GM23338 (cell line): ENCODE measurements at regions not wholly inside any gene's neighbourhood (a gene's known extent, or its start where the extent isn't known, plus 50 kb on each side); places are given as distances from the start of the nearest gene placed in this dataset.

Experiments
- CREB1 ChIP-seq: fragments of 250-450 bp; sonication (Bioruptor Pico); IDR thresholded peaks from 2 replicates; pipeline ENCODE4 v1.5.0; 2020; ENCODE audit warnings: low read depth, mild to moderate bottlenecking, moderate library complexity
- CTCF ChIP-seq, 2 experiments: fragments of 200-600 bp in 1 of 2; sonication (generic) in 1 of 2; conservative IDR thresholded peaks; 2 replicates each; pipeline versions ENCODE4 v1.5.1 to v1.6.1; 2016 to 2017; ENCODE audit warnings: antibody characterized with exemption in 2 of 2, low read depth in 2 of 2, mild to moderate bottlenecking in 2 of 2, moderate library complexity in 1 of 2
- EZH2 ChIP-seq: fragments of 200-600 bp; sonication (generic); IDR thresholded peaks from one replicate; pipeline ENCODE4 v1.8.0; 2017; ENCODE audit warnings: antibody characterized with exemption, mild to moderate bottlenecking, low read depth; ENCODE audit not compliant: unreplicated experiment
- EZH2phosphoT487 ChIP-seq: fragments of 200-600 bp; sonication (generic); IDR thresholded peaks from one replicate; pipeline ENCODE4 v1.8.1; 2018; ENCODE audit warnings: antibody characterized with exemption; ENCODE audit not compliant: unreplicated experiment
- JUNB ChIP-seq: IDR thresholded peaks from one replicate; pipeline ENCODE4 v1.6.1; 2016; ENCODE audit warnings: antibody characterized with exemption; ENCODE audit not compliant: unreplicated experiment
- NANOG ChIP-seq: IDR thresholded peaks from 2 replicates; pipeline ENCODE4 v1.6.1; 2016; ENCODE audit warnings: antibody characterized with exemption, borderline replicate concordance
- POLR2AphosphoS5 ChIP-seq: IDR thresholded peaks from 2 replicates; pipeline ENCODE4 v1.6.1; 2016; ENCODE audit warnings: antibody characterized with exemption, low read depth
- ZNF331 ChIP-seq: fragments of 250-450 bp; sonication (Bioruptor Pico); IDR thresholded peaks from 2 replicates; pipeline ENCODE4 v1.5.0; 2020; ENCODE audit warnings: low read depth, mild to moderate bottlenecking, moderate library complexity
- TF ChIP-seq, protein P1 (sequence below): IDR thresholded peaks from one replicate; pipeline ENCODE4 v1.6.1; 2018; ENCODE audit warnings: antibody characterized with exemption; ENCODE audit not compliant: unreplicated experiment

DNA sequence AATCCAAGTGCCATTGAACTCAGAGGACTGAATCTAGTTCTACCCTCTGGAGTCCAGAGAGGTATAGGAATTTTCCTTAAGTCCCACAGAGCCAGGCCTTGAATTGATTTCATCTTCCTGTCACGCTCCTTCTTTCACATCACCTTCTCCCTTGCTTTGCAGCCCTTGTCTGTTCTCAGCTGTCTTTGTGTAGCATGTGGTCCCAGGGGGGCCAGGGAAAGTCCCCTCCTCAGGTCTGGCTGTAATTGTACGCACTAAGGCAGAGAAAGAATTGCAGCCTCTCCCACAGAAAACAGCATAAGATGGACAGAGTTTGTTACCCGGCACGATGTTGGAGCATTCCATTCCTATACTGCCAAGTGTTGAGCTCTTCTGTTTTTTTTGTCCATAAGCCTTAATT lies 153.6 kb downstream of the FAM78B start:
- TF ChIP-seq, protein P1, sequence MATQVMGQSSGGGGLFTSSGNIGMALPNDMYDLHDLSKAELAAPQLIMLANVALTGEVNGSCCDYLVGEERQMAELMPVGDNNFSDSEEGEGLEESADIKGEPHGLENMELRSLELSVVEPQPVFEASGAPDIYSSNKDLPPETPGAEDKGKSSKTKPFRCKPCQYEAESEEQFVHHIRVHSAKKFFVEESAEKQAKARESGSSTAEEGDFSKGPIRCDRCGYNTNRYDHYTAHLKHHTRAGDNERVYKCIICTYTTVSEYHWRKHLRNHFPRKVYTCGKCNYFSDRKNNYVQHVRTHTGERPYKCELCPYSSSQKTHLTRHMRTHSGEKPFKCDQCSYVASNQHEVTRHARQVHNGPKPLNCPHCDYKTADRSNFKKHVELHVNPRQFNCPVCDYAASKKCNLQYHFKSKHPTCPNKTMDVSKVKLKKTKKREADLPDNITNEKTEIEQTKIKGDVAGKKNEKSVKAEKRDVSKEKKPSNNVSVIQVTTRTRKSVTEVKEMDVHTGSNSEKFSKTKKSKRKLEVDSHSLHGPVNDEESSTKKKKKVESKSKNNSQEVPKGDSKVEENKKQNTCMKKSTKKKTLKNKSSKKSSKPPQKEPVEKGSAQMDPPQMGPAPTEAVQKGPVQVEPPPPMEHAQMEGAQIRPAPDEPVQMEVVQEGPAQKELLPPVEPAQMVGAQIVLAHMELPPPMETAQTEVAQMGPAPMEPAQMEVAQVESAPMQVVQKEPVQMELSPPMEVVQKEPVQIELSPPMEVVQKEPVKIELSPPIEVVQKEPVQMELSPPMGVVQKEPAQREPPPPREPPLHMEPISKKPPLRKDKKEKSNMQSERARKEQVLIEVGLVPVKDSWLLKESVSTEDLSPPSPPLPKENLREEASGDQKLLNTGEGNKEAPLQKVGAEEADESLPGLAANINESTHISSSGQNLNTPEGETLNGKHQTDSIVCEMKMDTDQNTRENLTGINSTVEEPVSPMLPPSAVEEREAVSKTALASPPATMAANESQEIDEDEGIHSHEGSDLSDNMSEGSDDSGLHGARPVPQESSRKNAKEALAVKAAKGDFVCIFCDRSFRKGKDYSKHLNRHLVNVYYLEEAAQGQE = no peak
- TF ChIP-seq CTCF (conservative IDR thresholded peaks at IDR 0.05; ENCODE audit: low read depth in 2 of 2) = no peak
- no peak for TF ChIP-seq EZH2
- no peak for TF ChIP-seq EZH2phosphoT487
- no peak for TF ChIP-seq POLR2AphosphoS5
- TF ChIP-seq JUNB = no peak
- no peak for TF ChIP-seq CREB1 (CRISPR knock-in tag)
- TF ChIP-seq NANOG = no peak
- no peak for TF ChIP-seq ZNF331 (CRISPR knock-in tag)
